Stimulated activated CD8-positive, alpha-beta memory T cell treated with anti-CD3 and anti-CD28 coated beads, Interleukin-15, amount 100 ng/mL, for 48 hours (primary cell): ENCODE measurements at regions not wholly inside any gene's neighbourhood (a gene's known extent, or its start where the extent isn't known, plus 50 kb on each side); places are given as distances from the start of the nearest gene placed in this dataset.
A peak's percentile ranks its signal among the peaks of the same experiment; 100 is the strongest.

ENCODE experiments used
- DNase-seq, 2 donors: peaks; one replicate each; pipeline ENCODE4 v3.0.0-alpha.2; 2020; ENCODE audit warnings: low read depth in 2 of 2

GRCh38 chr17:55584055-55584685, 72.9 kb upstream of the SMIM36 start:
- DNase-seq: no peak

DNA sequence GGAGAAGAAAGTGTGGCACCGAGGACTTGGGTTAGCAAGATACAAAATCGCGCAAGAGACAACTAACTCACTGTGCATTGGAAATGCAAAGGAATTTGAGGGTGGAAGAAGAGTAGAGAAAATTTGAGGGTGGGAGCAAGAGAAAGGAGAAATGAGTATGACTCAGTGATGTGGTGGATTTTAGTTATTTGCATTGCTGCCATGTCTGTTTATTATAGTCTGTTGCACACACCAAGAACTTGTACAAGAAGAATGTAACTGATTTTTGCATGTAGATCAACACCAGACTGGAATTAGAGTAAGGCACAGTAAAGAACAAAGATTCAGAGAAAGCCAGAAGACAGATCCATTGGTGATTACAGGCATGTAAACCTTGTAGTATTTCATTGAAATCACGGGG, 71.6 kb upstream of the SMIM36 start:
- DNase-seq: no peak

- no peak for DNase-seq
Observed at GRCh38 chr17:55580596-55581133, 69.4 kb upstream of the SMIM36 start.

DNA sequence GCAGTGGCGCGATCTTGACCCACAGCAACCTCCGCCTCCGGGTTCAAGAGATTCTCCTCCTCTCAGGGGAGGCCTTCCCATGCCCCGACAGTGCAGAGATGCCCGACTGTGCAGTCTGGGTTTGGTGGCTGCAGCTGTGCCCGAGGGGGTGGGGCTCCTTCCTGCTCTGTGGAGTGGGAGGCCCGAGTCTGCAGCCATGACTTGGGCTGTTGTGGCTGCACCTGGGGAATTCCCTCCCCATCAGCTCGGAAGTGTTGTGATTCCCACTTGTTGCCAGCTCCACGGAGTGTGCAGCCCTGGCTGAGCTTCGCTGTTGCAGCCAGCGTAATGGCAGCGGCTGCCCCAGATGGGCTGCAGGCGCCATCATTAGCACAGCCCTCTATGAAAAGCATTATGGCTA, 66.4 kb upstream of the SMIM36 start:
- DNase-seq: peak in 1 of 2 donors; percentile 15

DNA sequence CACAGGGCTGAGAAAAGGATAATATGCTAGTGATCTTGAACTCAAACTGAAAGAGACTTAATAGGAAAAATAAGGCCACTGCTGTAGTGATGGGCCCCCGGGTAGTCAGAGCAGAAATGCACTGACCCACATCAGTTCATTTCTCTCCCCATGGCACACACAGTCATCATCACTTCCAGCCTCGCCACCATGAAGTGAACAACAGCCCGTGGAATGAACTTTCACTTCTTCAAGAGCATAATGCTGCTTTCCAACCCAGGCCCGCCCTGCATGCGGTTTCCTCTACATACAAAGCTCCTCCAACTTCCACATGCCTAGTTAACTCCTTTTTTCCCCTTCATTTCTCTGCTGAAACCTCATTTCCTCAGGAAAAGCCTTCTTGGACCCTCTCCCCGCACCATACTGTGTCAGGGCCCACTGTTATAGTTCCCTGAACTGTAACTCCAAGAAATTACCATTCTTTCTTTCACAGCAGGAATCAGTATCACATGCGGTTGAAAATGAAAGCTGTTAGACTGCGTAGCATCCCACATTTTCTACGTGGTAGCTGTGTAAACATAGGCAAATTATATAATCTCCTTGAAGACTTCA, 65.8 kb upstream of the SMIM36 start:
- peak; percentile 20 to 30 for DNase-seq

DNA sequence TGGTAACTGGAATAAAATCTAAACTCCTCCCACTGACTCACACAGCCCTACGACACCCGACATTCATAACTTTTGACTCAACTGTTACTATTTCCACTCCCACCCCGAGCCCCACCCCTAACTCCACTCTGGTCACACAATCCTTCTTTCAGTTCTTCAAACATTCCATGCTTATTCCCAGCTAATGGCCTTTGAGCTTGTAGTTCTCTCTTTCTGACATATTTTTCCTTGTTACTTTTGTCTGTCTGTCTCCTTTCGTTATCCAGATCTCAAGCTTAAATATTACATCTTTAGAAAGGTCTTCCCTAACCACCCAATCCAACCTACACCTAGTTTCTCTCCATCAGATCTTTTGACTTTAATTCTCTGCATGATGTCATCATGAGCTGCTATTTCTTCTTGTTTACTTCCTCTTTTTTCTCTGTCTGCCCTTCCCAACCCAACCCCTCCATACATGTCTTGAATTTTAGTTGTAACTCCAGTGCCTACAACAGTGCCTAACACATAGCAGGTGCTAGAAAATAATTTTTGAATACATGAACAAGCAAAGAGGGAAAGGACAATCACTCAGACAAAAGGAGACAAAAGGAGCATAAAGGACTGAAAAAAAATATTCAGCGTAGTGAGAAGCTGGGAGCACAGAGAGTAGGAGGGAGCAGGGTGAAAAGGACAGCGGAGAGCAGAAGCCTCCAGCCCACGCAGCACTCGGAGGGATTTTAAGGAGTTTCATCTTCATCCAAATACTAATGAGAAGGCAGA, 65.2 kb upstream of the SMIM36 start:
- DNase-seq: no peak

GRCh38 chr17:55575058-55575636, 63.9 kb upstream of the SMIM36 start:
- no peak for DNase-seq

DNA sequence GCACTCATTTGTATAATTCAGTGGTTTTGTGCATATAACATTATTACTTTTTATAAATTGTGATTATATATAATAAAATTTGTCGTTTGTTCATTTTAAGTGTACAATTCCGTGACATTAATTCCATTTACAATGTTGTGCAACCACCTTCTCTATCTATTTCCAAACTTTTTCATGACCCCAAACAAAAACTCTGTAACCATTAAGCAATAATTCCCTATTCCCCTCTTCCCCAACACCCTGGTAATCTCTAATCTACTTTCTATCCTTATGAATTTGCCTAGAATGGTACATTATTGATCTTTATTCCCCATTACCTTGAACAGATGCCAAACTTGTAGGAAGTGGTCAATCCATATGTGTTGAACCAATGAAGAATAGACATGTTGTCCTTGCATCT, 61.3 kb upstream of the SMIM36 start:
- no peak for DNase-seq

DNA sequence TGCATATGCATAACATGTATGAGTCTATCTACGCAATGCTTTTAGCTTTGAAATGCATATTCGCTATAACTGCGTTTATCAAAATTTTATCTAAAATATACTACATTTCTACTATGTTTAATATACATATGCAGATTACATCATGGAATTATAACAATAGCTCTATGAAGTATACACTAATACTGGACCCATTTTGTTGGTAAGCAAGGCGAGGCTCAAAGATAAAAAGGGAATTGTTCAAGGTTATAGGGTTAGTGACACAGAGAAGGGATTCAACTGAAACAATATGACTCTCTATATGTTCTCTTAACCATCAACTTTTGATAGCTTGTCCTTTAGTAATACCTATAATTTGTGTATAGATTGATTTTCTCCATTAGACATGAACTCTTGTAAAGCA, 60.9 kb upstream of the SMIM36 start:
- DNase-seq: no peak

GRCh38 chr17:55571095-55571494, 59.8 kb upstream of the SMIM36 start:
- no peak for DNase-seq

- DNase-seq: no peak
Observed at GRCh38 chr17:55570391-55570790, 59.1 kb upstream of the SMIM36 start.

GRCh38 chr17:55567240-55568214, 56.3 kb upstream of the SMIM36 start:
- no peak for DNase-seq

DNA sequence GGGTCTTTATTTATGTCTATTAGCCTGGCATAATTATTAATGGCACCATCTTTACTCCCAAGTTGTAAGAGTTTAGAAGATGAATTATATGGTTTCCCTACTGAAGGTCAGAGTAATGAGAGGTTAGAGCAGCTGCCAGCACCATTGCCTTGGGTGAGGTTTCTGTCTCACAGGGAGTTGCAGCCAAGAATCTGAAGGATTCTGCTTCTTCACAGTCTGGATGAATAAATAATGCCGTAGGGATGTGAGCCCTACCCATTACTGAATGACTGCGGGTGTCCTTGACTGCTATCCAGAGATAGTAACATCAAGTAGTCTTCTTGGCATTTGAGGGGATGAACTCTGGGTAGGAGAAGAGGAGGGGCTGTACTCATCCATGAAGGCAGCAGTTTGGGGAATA, 52.8 kb upstream of the SMIM36 start:
- no peak for DNase-seq

DNA sequence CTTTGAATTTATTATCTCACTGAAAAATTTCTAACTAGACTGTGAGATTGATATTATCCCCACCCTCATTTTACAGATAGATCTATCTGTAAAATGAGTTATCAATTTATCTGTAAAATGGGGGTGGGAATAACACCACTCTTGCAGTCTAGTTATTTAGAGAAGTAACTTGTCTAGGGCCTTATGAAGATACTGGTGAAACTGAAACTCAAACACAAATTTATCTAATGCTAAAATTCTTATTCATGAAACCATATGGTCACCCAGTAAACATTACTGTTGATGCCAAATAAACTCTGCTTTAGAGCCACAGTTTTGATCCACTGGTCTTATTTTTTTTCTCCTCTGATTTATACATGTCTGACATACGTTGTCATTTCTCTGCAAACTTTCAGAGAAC, 52.1 kb upstream of the SMIM36 start:
- no peak for DNase-seq

DNA sequence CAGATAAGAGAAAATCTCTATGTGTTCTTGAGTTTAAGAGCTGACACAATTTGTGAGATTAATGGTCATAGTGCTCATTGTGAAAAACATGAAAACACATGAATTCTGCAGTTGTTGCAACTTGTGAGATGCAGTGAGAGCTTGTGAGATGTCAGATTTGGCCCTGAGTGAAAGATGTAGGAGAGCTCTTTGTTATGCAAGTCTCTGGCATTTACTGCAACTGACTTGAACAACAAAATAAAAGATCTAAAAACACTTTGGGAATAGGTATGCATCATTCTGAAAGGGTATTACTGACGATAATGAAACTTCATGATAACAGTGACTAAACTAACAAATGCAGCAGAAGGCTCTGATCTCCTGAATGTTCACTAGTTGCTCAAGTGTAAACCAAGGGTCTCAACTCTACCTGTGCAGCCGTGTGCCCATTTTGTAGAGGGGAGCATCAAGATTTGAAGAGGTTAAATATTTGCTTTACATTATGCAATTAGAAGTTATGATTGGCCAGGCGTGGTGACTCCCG, 50.8 kb upstream of the SMIM36 start:
- DNase-seq: no peak

GRCh38 chr17:55561316-55561972, 50.2 kb upstream of the SMIM36 start:
- no peak for DNase-seq
